OCI-LY1 (cell line): ENCODE measurements at regions not wholly inside any gene's neighbourhood (a gene's known extent, or its start where the extent isn't known, plus 50 kb on each side); places are given as distances from the start of the nearest gene placed in this dataset.
"Not testable (repeated sequence)": the region's sequence is repeated elsewhere in the genome, so short reads cannot be mapped to it uniquely, and the experiment has no call there.

Source experiments
- CTCF ChIP-seq: fragments of 200-600 bp; sonication (generic), shearing (Covaris generic); IDR thresholded peaks from 2 replicates; pipeline ENCODE4 v1.5.1; 2017; ENCODE audit warnings: mild to moderate bottlenecking, antibody characterized with exemption, low read length, moderate library complexity, mixed read lengths
- EZH2 ChIP-seq: fragments of 200-600 bp; sonication (generic), shearing (Covaris generic); IDR thresholded peaks from 2 replicates; pipeline ENCODE4 v1.8.0; 2017; ENCODE audit warnings: borderline replicate concordance, mixed run types, mild to moderate bottlenecking, antibody characterized with exemption, low read length, moderate library complexity, mixed read lengths

- not testable (repeated sequence) for TF ChIP-seq CTCF, EZH2
These were observed 64.2 kb upstream of the KMT2C start for GRCh38 chr7:152499969-152500368.
